ENCODE measurements at regions not wholly inside any gene's neighbourhood (a gene's known extent, or its start where the extent isn't known, plus 50 kb on each side); places are given as distances from the start of the nearest gene placed in this dataset.

DNA sequence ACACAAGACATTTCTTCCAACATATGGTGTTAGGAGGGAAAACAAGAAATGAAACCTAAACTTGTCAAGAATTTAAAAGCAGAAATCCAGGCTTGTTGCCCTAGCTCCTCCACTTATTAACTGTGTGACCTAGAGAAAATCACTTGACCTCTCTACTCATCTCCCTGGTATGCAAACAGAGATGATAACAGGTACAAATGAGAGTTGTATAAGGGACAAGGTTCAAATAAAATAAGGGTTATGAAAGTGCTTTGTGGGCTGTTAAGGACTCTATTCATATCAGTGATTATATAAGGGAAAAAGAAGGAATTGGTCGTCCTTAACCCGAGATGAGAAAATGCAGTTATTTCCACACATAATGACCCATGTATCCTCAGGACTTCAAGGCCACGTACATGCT is 372.7 kb upstream of the TENM4 start:
- TF ChIP-seq BHLHE40 (IDR thresholded peaks at IDR 0.05; ENCODE audit: borderline replicate concordance) (no peak), ZNF384 (IDR thresholded peaks at IDR 0.05) (no peak), SP1 (IDR thresholded peaks at IDR 0.05) (no peak), ELF4 (IDR thresholded peaks at IDR 0.05) (no peak)
